DND-41 (cell line): ENCODE measurements at regions not wholly inside any gene's neighbourhood (a gene's known extent, or its start where the extent isn't known, plus 50 kb on each side); places are given as distances from the start of the nearest gene placed in this dataset.

ENCODE experiments used
- CTCF ChIP-seq: IDR thresholded peaks from 2 replicates; pipeline ENCODE4 v1.5.1; 2012; ENCODE audit warnings: borderline replicate concordance, low read length, moderate library complexity, mild to moderate bottlenecking; ENCODE audit not compliant: poor library complexity, severe bottlenecking; ENCODE audit errors: extremely low read depth
- EZH2 ChIP-seq: IDR thresholded peaks from 3 replicates; pipeline ENCODE4 v1.6.1; 2012; ENCODE audit warnings: borderline replicate concordance, low read depth, mild to moderate bottlenecking, moderate library complexity, low read length, inconsistent platforms; ENCODE audit not compliant: severe bottlenecking

- TF ChIP-seq CTCF (no peak), EZH2 (no peak)
Observed at GRCh38 chr9:71218774-71219173, 97.4 kb upstream of the TRPM3 start.
